HEK293 (cell line): ENCODE measurements at regions not wholly inside any gene's neighbourhood (a gene's known extent, or its start where the extent isn't known, plus 50 kb on each side); places are given as distances from the start of the nearest gene placed in this dataset.

Source experiments
- CTCF ChIP-seq: fragments of 450-650 bp; formaldehyde crosslinking; IDR thresholded peaks from 2 replicates; pipeline ENCODE4 v1.5.1; 2016; ENCODE audit warnings: missing biosample characterization, missing genetic modification characterization
- FEZF1 ChIP-seq: fragments of 450-650 bp; formaldehyde crosslinking; IDR thresholded peaks from 2 replicates; pipeline ENCODE4 v1.5.1; 2016; ENCODE audit warnings: missing biosample characterization, missing genetic modification characterization
- YY1 ChIP-seq: fragments of 450-650 bp; formaldehyde crosslinking; IDR thresholded peaks from 2 replicates; pipeline ENCODE4 v1.5.1; 2018; ENCODE audit warnings: missing biosample characterization, missing genetic modification characterization
- ZBTB26 ChIP-seq: fragments of 450-650 bp; formaldehyde crosslinking; optimal IDR thresholded peaks from 2 replicates; pipeline ENCODE3; 2016; ENCODE audit warnings: missing biosample characterization, mild to moderate bottlenecking, missing genetic modification characterization
- ZNF114 ChIP-seq: fragments of 450-650 bp; formaldehyde crosslinking; IDR thresholded peaks from 2 replicates; pipeline ENCODE4 v1.5.0; 2017; ENCODE audit warnings: missing biosample characterization, missing genetic modification characterization
- ZNF501 ChIP-seq: fragments of 450-650 bp; formaldehyde crosslinking; IDR thresholded peaks from 2 replicates; pipeline ENCODE4 v1.5.1; 2016; ENCODE audit warnings: missing biosample characterization, missing genetic modification characterization
- TF ChIP-seq, protein P1 (sequence below): fragments of 450-650 bp; formaldehyde crosslinking; IDR thresholded peaks from 2 replicates; pipeline ENCODE4 v1.5.1; 2016; ENCODE audit warnings: missing biosample characterization, missing genetic modification characterization
- TF ChIP-seq, protein P2 (sequence below): fragments of 450-650 bp; formaldehyde crosslinking; IDR thresholded peaks from 2 replicates; pipeline ENCODE4 v1.5.1; 2016; ENCODE audit warnings: missing biosample characterization, missing genetic modification characterization, low read depth
- TF ChIP-seq, protein P3 (sequence below): fragments of 450-650 bp; formaldehyde crosslinking; IDR thresholded peaks from 2 replicates; pipeline ENCODE4 v1.5.1; 2016; ENCODE audit warnings: missing biosample characterization, missing genetic modification characterization

DNA sequence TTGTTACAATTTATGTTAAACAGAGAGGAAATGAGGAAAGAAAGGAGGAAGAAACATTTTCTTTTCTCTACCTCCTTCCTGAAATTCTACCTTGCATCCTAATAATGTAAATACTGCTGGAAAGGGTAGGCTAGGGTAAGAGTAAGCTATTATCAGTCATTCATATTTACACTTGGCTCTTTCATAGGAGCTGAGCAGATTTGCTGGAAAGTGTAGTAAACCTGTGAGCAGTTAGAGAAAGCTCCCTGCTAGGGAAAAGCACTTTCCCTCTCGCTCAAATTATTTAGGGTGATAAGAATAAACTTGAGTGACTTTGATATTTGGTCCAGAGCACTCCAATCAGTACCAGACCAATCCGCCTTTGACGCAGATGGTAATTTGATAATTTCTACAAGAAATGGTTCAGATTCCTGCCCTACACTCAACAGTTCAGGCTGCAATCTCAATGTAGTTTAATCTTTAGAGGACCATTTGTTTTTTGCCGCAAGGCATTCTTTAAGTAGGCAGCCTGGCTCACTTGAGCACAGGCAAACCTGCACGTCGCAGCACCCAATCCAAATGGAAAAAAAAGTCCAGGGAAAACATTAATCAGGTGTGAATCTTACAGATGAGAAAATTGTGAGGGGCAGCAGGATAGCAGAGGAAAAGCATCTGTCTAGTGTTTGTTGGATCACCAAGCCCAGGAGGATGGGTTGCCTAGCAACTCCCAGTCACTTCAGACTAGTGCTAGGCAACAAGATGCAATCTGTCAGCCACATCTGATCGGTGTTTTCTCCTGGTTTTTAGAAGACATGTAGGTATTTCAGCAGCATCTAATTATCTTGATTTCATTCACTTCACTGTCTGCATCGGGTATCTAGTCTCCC is 68.6 kb upstream of the KL start:
- TF ChIP-seq CTCF (tag by site-specific recombination) (no peak), ZNF114 (tag by site-specific recombination) (no peak), ZBTB26 (tag by site-specific recombination) (no peak), YY1 (no peak), ZNF501 (no peak), FEZF1 (no peak)
- TF ChIP-seq, protein P1, sequence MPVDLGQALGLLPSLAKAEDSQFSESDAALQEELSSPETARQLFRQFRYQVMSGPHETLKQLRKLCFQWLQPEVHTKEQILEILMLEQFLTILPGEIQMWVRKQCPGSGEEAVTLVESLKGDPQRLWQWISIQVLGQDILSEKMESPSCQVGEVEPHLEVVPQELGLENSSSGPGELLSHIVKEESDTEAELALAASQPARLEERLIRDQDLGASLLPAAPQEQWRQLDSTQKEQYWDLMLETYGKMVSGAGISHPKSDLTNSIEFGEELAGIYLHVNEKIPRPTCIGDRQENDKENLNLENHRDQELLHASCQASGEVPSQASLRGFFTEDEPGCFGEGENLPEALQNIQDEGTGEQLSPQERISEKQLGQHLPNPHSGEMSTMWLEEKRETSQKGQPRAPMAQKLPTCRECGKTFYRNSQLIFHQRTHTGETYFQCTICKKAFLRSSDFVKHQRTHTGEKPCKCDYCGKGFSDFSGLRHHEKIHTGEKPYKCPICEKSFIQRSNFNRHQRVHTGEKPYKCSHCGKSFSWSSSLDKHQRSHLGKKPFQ (tag by site-specific recombination): no peak
- TF ChIP-seq, protein P2, sequence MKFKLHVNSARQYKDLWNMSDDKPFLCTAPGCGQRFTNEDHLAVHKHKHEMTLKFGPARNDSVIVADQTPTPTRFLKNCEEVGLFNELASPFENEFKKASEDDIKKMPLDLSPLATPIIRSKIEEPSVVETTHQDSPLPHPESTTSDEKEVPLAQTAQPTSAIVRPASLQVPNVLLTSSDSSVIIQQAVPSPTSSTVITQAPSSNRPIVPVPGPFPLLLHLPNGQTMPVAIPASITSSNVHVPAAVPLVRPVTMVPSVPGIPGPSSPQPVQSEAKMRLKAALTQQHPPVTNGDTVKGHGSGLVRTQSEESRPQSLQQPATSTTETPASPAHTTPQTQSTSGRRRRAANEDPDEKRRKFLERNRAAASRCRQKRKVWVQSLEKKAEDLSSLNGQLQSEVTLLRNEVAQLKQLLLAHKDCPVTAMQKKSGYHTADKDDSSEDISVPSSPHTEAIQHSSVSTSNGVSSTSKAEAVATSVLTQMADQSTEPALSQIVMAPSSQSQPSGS: no peak
- TF ChIP-seq, protein P3, sequence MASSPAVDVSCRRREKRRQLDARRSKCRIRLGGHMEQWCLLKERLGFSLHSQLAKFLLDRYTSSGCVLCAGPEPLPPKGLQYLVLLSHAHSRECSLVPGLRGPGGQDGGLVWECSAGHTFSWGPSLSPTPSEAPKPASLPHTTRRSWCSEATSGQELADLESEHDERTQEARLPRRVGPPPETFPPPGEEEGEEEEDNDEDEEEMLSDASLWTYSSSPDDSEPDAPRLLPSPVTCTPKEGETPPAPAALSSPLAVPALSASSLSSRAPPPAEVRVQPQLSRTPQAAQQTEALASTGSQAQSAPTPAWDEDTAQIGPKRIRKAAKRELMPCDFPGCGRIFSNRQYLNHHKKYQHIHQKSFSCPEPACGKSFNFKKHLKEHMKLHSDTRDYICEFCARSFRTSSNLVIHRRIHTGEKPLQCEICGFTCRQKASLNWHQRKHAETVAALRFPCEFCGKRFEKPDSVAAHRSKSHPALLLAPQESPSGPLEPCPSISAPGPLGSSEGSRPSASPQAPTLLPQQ (tag by site-specific recombination): no peak
